DND-41 (cell line): ENCODE measurements at regions not wholly inside any gene's neighbourhood (a gene's known extent, or its start where the extent isn't known, plus 50 kb on each side); places are given as distances from the start of the nearest gene placed in this dataset.

ENCODE experiments used
- CTCF ChIP-seq: IDR thresholded peaks from 2 replicates; pipeline ENCODE4 v1.5.1; 2012; ENCODE audit warnings: borderline replicate concordance, low read length, moderate library complexity, mild to moderate bottlenecking; ENCODE audit not compliant: poor library complexity, severe bottlenecking; ENCODE audit errors: extremely low read depth
- EZH2 ChIP-seq: IDR thresholded peaks from 3 replicates; pipeline ENCODE4 v1.6.1; 2012; ENCODE audit warnings: borderline replicate concordance, low read depth, mild to moderate bottlenecking, moderate library complexity, low read length, inconsistent platforms; ENCODE audit not compliant: severe bottlenecking

GRCh38 chr2:146437712-146438111 is 1407.1 kb upstream of the ACVR2A start:
- no peak for TF ChIP-seq CTCF
- no peak for TF ChIP-seq EZH2
